HCT116 (cell line): ENCODE measurements at regions not wholly inside any gene's neighbourhood (a gene's known extent, or its start where the extent isn't known, plus 50 kb on each side); places are given as distances from the start of the nearest gene placed in this dataset.

ENCODE experiments used
- EGR1 ChIP-seq: IDR thresholded peaks from 2 replicates; pipeline ENCODE4 v1.6.1; 2012; ENCODE audit warnings: low read depth
- JUND ChIP-seq: IDR thresholded peaks from 2 replicates; pipeline ENCODE4 v1.6.1; 2012
- POLR2A ChIP-seq: IDR thresholded peaks from 2 replicates; pipeline ENCODE4 v1.7.0; 2011; ENCODE audit warnings: borderline replicate concordance; ENCODE audit not compliant: insufficient read depth, insufficient read length; ENCODE audit errors: extremely low read depth
- SP1 ChIP-seq: IDR thresholded peaks from 2 replicates; pipeline ENCODE4 v1.6.1; 2012; ENCODE audit warnings: low read depth
- TCF7L2 ChIP-seq: IDR thresholded peaks from 2 replicates; pipeline ENCODE4 v1.7.0; 2011; ENCODE audit warnings: borderline replicate concordance, inconsistent platforms; ENCODE audit not compliant: insufficient read depth, insufficient read length; ENCODE audit errors: extremely low read depth
- TF ChIP-seq, protein P1 (sequence below), 3 experiments: fragments of 200-600 bp in 1 of 3; sonication (generic) in 1 of 3; IDR thresholded peaks in 2 of 3; conservative IDR thresholded peaks in 1 of 3; 2 replicates each; pipeline ENCODE4 v1.5.1; 2012 to 2017; ENCODE audit warnings: low read depth in 2 of 3, low read length in 2 of 3, antibody characterized with exemption in 1 of 3, borderline replicate concordance in 1 of 3, control low read depth in 1 of 3, mild to moderate bottlenecking in 1 of 3, mixed read lengths in 1 of 3, mixed run types in 1 of 3, moderate library complexity in 1 of 3; ENCODE audit not compliant: insufficient read depth in 1 of 3
- TF ChIP-seq, protein P2 (sequence below): IDR thresholded peaks from 2 replicates; pipeline ENCODE4 v1.6.1; 2012; ENCODE audit warnings: low read depth

DNA sequence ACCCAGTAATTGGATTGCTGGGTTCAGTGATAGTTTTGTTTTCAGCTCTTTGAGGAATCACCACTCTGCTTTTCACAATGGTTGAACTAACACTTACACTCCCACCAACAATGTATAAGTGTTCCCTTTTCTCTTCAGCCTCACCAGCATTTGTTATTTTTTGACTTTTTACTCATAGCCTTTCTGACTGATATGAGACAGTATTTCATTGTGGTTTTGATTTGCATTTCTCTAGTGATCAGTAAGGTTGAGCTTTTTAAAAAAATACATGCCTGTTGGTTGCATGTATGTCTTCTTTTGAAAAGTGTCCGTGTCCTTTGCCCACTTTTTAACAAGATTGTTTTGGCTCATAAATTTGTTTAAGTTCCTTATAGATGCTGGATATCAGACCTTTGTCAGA lies 185.7 kb upstream of the CCNH start:
- TF ChIP-seq, protein P1, sequence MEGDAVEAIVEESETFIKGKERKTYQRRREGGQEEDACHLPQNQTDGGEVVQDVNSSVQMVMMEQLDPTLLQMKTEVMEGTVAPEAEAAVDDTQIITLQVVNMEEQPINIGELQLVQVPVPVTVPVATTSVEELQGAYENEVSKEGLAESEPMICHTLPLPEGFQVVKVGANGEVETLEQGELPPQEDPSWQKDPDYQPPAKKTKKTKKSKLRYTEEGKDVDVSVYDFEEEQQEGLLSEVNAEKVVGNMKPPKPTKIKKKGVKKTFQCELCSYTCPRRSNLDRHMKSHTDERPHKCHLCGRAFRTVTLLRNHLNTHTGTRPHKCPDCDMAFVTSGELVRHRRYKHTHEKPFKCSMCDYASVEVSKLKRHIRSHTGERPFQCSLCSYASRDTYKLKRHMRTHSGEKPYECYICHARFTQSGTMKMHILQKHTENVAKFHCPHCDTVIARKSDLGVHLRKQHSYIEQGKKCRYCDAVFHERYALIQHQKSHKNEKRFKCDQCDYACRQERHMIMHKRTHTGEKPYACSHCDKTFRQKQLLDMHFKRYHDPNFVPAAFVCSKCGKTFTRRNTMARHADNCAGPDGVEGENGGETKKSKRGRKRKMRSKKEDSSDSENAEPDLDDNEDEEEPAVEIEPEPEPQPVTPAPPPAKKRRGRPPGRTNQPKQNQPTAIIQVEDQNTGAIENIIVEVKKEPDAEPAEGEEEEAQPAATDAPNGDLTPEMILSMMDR (IDR thresholded peaks at IDR 0.05 in 2 of 3, conservative IDR thresholded peaks at IDR 0.05 in 1 of 3; ENCODE audit: borderline replicate concordance in 1 of 3, insufficient read depth in 1 of 3, low read depth in 2 of 3, low read length in 2 of 3) = no peak
- TF ChIP-seq, protein P2, sequence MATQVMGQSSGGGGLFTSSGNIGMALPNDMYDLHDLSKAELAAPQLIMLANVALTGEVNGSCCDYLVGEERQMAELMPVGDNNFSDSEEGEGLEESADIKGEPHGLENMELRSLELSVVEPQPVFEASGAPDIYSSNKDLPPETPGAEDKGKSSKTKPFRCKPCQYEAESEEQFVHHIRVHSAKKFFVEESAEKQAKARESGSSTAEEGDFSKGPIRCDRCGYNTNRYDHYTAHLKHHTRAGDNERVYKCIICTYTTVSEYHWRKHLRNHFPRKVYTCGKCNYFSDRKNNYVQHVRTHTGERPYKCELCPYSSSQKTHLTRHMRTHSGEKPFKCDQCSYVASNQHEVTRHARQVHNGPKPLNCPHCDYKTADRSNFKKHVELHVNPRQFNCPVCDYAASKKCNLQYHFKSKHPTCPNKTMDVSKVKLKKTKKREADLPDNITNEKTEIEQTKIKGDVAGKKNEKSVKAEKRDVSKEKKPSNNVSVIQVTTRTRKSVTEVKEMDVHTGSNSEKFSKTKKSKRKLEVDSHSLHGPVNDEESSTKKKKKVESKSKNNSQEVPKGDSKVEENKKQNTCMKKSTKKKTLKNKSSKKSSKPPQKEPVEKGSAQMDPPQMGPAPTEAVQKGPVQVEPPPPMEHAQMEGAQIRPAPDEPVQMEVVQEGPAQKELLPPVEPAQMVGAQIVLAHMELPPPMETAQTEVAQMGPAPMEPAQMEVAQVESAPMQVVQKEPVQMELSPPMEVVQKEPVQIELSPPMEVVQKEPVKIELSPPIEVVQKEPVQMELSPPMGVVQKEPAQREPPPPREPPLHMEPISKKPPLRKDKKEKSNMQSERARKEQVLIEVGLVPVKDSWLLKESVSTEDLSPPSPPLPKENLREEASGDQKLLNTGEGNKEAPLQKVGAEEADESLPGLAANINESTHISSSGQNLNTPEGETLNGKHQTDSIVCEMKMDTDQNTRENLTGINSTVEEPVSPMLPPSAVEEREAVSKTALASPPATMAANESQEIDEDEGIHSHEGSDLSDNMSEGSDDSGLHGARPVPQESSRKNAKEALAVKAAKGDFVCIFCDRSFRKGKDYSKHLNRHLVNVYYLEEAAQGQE = no peak
- TF ChIP-seq SP1 = no peak
- no peak for TF ChIP-seq JUND
- TF ChIP-seq TCF7L2 = no peak
- TF ChIP-seq POLR2A = no peak
- no peak for TF ChIP-seq EGR1
